ENCODE measurements at regions not wholly inside any gene's neighbourhood (a gene's known extent, or its start where the extent isn't known, plus 50 kb on each side); places are given as distances from the start of the nearest gene placed in this dataset.

DNA sequence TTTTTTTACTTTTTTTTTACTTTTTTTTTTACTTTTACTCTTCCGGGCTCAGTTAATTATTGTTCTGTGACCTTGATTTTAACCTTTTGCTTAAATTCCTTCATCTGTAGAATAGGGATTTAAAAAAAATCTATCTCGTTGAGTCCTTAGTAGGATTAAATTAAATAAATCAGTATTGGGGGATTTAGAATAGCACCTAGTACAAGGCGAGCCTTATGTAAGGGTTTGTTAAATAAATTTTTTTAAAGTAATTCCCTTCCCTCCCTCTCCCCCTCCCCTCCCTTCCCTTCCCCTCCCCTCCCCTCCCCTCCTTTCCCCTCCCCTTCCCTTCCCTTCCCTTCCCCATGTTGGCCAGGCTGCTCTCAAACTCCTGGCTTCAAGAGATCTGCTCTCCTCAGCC, 287.2 kb upstream of the KCNH8 start:
- whole genome bisulfite sequencing, 2 donors, result 72 to 76% methylated on average over 3 of the region's 3 CpGs
- H3K36me3 ChIP-seq, result no peaks in the 10 kb centered on the region

GRCh38 chr3:18853269-18853668, 295.0 kb upstream of the KCNH8 start:
- Histone ChIP-seq H3K36me3 (no peaks in the 10 kb centered on the region), H3K27ac (no peak overlapping the region), H3K4me1 (no peaks in the 10 kb centered on the region), H3K4me3 (no peak overlapping the region), H3K9me3 (no peaks in the 10 kb centered on the region), H3K27me3 (no peaks in the 10 kb centered on the region)
- no peak for DNase-seq (ENCODE audit: low spot score in 2 of 2)
- TF ChIP-seq EP300 (IDR thresholded peaks at IDR 0.05), result no peak
- TF ChIP-seq CTCF (IDR thresholded peaks at IDR 0.05), result no peak
- no peak for TF ChIP-seq POLR2A (IDR thresholded peaks at IDR 0.05)
- WGBS, 2 donors, result 69 to 82% methylated on average over 1 of the region's 1 CpG

More for the DNA sequence above, 287.2 kb upstream of the KCNH8 start:
- Histone ChIP-seq H3K4me3 (no peak overlapping the region), H3K27ac (no peak overlapping the region), H3K9me3 (no peaks in the 10 kb centered on the region), H3K27me3 (no peaks in the 10 kb centered on the region), H3K4me1 (no peaks in the 10 kb centered on the region)
- DNase-seq (ENCODE audit: low spot score in 2 of 2), result no peak
- TF ChIP-seq CTCF (IDR thresholded peaks at IDR 0.05), result no peak
- no peak for TF ChIP-seq POLR2A (IDR thresholded peaks at IDR 0.05)
- no peak for TF ChIP-seq EP300 (IDR thresholded peaks at IDR 0.05)

DNA sequence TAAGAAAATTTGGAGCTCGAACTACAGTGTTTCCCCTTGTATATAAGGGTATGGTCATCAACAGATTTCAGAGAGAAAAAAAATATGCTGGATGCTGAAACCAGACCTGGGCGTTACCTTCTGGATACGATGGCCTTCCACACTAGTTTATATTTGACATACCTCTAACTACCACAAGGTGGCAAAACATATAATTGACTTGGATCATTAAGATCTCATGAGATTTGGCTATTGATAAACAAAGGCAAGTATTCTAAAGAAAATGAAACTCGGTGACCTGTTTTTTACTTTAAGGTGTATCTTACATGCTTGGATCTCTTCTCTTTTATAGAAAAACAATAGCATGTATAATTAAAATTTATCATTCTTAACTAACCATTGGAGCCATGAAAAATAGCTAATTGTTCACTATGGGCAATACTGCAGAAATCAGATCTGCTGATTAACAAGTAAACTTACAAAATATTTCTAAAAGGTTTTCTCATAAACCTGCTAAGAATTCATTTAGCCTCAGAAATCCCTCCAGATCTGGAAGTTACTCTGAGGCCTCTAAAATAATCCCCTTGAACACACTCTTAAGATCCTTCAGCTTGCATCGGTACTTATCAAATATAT, 300.6 kb upstream of the KCNH8 start:
- Histone ChIP-seq H3K4me3 (no peak overlapping the region), H3K27me3 (no peaks in the 10 kb centered on the region), H3K4me1 (no peaks in the 10 kb centered on the region), H3K27ac (no peak overlapping the region), H3K9me3 (no peaks in the 10 kb centered on the region), H3K36me3 (no peaks in the 10 kb centered on the region)
- 68 to 72% methylated on average over 5 of the region's 5 CpGs for WGBS, 2 donors
- no peak for DNase-seq (ENCODE audit: low spot score in 2 of 2)
- TF ChIP-seq EP300 (IDR thresholded peaks at IDR 0.05) (no peak), CTCF (IDR thresholded peaks at IDR 0.05) (peak in 2 of 5 experiments; percentile 5 to 14), POLR2A (IDR thresholded peaks at IDR 0.05) (no peak)

DNA sequence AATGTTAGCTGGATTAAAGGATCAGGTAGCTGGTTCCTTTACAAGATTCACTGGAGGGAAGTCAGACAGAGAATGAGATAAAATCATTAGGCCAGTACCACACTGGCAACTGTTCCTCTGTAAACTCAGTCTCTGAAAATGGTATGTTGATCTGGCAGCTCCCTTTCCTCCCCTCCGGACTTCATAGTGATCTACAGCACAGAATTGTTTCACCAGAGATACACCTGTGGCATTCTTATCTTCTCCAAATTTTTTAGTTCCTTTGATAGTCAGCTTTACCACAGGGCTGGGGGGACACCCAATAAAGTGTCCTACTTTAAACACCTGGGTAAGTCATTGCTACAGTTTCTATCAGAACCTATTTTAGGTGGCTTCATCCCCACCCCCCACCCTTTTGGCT, 304.3 kb upstream of the KCNH8 start:
- H3K27ac ChIP-seq, result no peak overlapping the region
- H3K9me3 ChIP-seq, result no peaks in the 10 kb centered on the region
- no peaks in the 10 kb centered on the region for H3K27me3 ChIP-seq
- H3K36me3 ChIP-seq, result no peaks in the 10 kb centered on the region
- no peak for TF ChIP-seq POLR2A (IDR thresholded peaks at IDR 0.05)
- no peak for TF ChIP-seq CTCF (IDR thresholded peaks at IDR 0.05)
- TF ChIP-seq EP300 (IDR thresholded peaks at IDR 0.05), result no peak
- no peak overlapping the region for H3K4me3 ChIP-seq
- no peaks in the 10 kb centered on the region for H3K4me1 ChIP-seq
- 57 to 85% methylated on average over 1 of the region's 1 CpG for WGBS, 2 donors
- DNase-seq (ENCODE audit: low spot score in 2 of 2), result no peak

DNA sequence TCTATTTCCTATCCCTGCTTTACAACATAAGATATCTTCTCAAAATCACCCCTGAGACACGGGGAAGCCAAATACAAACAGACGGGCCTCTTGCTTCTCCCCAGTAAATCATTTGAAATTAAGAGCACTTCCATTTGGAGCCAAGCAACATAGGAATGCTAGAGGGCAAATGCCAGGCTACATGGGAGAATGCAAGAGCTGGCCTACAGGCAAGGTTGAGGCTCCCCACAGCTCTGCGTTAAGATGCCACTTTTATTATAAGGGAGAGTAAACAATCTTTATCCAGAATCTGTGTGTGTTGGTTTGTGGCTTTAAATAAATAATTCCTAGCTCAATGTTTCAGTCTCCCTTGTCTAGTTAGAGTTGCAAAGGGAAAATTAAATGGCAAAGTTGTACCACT, 305.1 kb upstream of the KCNH8 start:
- Histone ChIP-seq H3K36me3 (no peaks in the 10 kb centered on the region), H3K4me1 (no peaks in the 10 kb centered on the region), H3K9me3 (no peaks in the 10 kb centered on the region), H3K27ac (no peak overlapping the region), H3K27me3 (no peaks in the 10 kb centered on the region), H3K4me3 (no peak overlapping the region)
- no peak for DNase-seq (ENCODE audit: low spot score in 2 of 2)
- WGBS, 2 donors, result 49 to 64% methylated on average over 3 of the region's 3 CpGs
- TF ChIP-seq EP300 (IDR thresholded peaks at IDR 0.05), result no peak
- no peak for TF ChIP-seq CTCF (IDR thresholded peaks at IDR 0.05)
- no peak for TF ChIP-seq POLR2A (IDR thresholded peaks at IDR 0.05)
